Right lobe of liver (tissue), 4 donors: ENCODE measurements at regions not wholly inside any gene's neighbourhood (a gene's known extent, or its start where the extent isn't known, plus 50 kb on each side); places are given as distances from the start of the nearest gene placed in this dataset.

Experiments used
- POLR2A ChIP-seq: fragments of 450-650 bp; IDR thresholded peaks from one replicate; pipeline ENCODE4 v1.6.1; 2017; ENCODE audit warnings: antibody characterized with exemption, mild to moderate bottlenecking
- TF ChIP-seq, protein P1 (sequence below), 4 donors: fragments of 200-600 bp in 3 of 4; fragments of 450-650 bp in 1 of 4; IDR thresholded peaks; one replicate each; pipeline versions ENCODE4 v1.5.1 to v1.8.0; 2016 to 2022; ENCODE audit warnings: antibody characterized with exemption in 4 of 4, mild to moderate bottlenecking in 2 of 4
- donor health status: DM: no; HTN: no; CAD: no.
- donor health status: DM: no; HTN: no; CAD: no.
- donor health status: DM: no; HTN: yes; CAD: no.

DNA sequence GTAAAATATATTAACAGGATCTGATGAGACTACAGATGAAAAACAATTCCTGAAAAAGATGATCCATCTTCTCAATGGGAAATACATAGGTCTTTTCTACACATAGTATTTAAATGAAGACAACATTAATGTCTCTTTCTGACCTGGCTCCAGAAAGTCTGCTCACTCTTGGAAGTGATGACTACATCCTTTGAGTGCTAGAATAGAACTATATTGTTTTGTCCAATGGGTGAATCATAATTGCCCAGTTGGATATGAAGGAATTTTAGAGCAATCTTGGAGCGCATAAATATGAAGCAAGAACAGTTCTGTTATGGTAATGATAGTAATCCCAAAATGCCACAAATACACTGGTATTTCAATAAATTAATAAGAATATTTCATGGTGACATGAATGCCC, 322.1 kb downstream of the DEPDC1B start:
- TF ChIP-seq, protein P1, sequence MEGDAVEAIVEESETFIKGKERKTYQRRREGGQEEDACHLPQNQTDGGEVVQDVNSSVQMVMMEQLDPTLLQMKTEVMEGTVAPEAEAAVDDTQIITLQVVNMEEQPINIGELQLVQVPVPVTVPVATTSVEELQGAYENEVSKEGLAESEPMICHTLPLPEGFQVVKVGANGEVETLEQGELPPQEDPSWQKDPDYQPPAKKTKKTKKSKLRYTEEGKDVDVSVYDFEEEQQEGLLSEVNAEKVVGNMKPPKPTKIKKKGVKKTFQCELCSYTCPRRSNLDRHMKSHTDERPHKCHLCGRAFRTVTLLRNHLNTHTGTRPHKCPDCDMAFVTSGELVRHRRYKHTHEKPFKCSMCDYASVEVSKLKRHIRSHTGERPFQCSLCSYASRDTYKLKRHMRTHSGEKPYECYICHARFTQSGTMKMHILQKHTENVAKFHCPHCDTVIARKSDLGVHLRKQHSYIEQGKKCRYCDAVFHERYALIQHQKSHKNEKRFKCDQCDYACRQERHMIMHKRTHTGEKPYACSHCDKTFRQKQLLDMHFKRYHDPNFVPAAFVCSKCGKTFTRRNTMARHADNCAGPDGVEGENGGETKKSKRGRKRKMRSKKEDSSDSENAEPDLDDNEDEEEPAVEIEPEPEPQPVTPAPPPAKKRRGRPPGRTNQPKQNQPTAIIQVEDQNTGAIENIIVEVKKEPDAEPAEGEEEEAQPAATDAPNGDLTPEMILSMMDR (IDR thresholded peaks at IDR 0.05): no peak
- no peak for TF ChIP-seq POLR2A
